Naive thymus-derived CD8-positive, alpha-beta T cell (primary cell): ENCODE measurements at regions not wholly inside any gene's neighbourhood (a gene's known extent, or its start where the extent isn't known, plus 50 kb on each side); places are given as distances from the start of the nearest gene placed in this dataset.
"Not testable (repeated sequence)": the region's sequence is repeated elsewhere in the genome, so short reads cannot be mapped to it uniquely, and the experiment has no call there.

Experiments used
- ATAC-seq, 2 donors: fragments of 150-1000 bp; cut with Tn5 transposase in 1 of 2; sonication (Bioruptor Pico), chemical (Tn5 transposase) in 1 of 2; 1 replicate in 1 of 2; 2 replicates in 1 of 2; pipeline ENCODE4 v1.10.0; 2021; ENCODE audit warnings: mild to moderate bottlenecking in 2 of 2, moderate library complexity in 2 of 2
- POLR2A ChIA-PET: fragments of 350-600 bp; sonication (Branson Sonifier 250); formaldehyde crosslinking; loops from one replicate; lab custom pipeline; 2021; ENCODE audit warnings: antibody characterized with exemption; lab: Charles Lee
- DNase-seq, 10 donors: peaks; one replicate each; pipeline versions ENCODE4 v3.0.0 to v3.0.0-alpha.2; 2020 to 2022
- H3K27ac Mint-ChIP-seq, 10 donors: one replicate each; pipeline ENCODE4 v1.8.0; 2020 to 2022; ENCODE audit warnings: mild to moderate bottlenecking in 10 of 10, mixed read lengths in 10 of 10, moderate library complexity in 4 of 10, inconsistent platforms in 1 of 10
- H3K27me3 Mint-ChIP-seq, 5 donors: one replicate each; pipeline ENCODE4 v1.8.0; 2021 to 2022; ENCODE audit warnings: mixed read lengths in 5 of 5
- H3K36me3 Mint-ChIP-seq, 3 donors: one replicate each; pipeline ENCODE4 v1.8.0; 2020 to 2022; ENCODE audit warnings: mixed read lengths in 3 of 3, mild to moderate bottlenecking in 2 of 3, inconsistent platforms in 1 of 3
- H3K4me1 Mint-ChIP-seq, 4 donors: one replicate each; pipeline ENCODE4 v1.8.0; 2021 to 2022; ENCODE audit warnings: mixed read lengths in 4 of 4
- H3K4me3 Mint-ChIP-seq, 10 donors: one replicate each; pipeline ENCODE4 v1.8.0; 2020 to 2022; ENCODE audit warnings: mild to moderate bottlenecking in 10 of 10, mixed read lengths in 10 of 10, moderate library complexity in 6 of 10, inconsistent platforms in 1 of 10
- H3K9me3 Mint-ChIP-seq, 9 donors: one replicate each; pipeline ENCODE4 v1.8.0; 2020 to 2022; ENCODE audit warnings: mixed read lengths in 9 of 9, mild to moderate bottlenecking in 3 of 9, inconsistent platforms in 1 of 9, moderate library complexity in 1 of 9

- ATAC-seq (no peak), DNase-seq (no peak)
- H3K27ac Mint-ChIP-seq, result no peak overlapping the region
- no peaks in the 10 kb centered on the region for H3K36me3 Mint-ChIP-seq
- no peaks in the 10 kb centered on the region for H3K27me3 Mint-ChIP-seq
- no peak overlapping the region for H3K4me3 Mint-ChIP-seq
- H3K9me3 Mint-ChIP-seq, result peaks cover 0 to 34% (median 11%) of the 10 kb centered on the region in 9 donors
- POLR2A ChIA-PET, result no interaction called here
- no peaks in the 10 kb centered on the region for H3K4me1 Mint-ChIP-seq
These were observed 798.9 kb downstream of the BRINP3 start for GRCh38 chr1:189678779-189679178.

GRCh38 chr1:189681252-189681919, 796.3 kb downstream of the BRINP3 start:
- POLR2A ChIA-PET, result no interaction called here
- no peak for DNase-seq
- Mint-ChIP-seq H3K4me3 (no peak overlapping the region), H3K9me3 (peaks cover 0 to 29% (median 12%) of the 10 kb centered on the region in 9 donors), H3K36me3 (no peaks in the 10 kb centered on the region), H3K27me3 (no peaks in the 10 kb centered on the region), H3K27ac (no peak overlapping the region), H3K4me1 (no peaks in the 10 kb centered on the region)
- no peak for ATAC-seq

- no peak for ATAC-seq
- POLR2A ChIA-PET, result no interaction called here
- no peak overlapping the region for H3K27ac Mint-ChIP-seq
- no peaks in the 10 kb centered on the region for H3K4me1 Mint-ChIP-seq
- H3K27me3 Mint-ChIP-seq, result no peaks in the 10 kb centered on the region
- H3K36me3 Mint-ChIP-seq, result no peaks in the 10 kb centered on the region
- H3K9me3 Mint-ChIP-seq, result peaks cover 0 to 25% (median 9%) of the 10 kb centered on the region in 9 donors
- no peak overlapping the region for H3K4me3 Mint-ChIP-seq
- no peak for DNase-seq
These were observed 795.1 kb downstream of the BRINP3 start for GRCh38 chr1:189682591-189682990.

DNA sequence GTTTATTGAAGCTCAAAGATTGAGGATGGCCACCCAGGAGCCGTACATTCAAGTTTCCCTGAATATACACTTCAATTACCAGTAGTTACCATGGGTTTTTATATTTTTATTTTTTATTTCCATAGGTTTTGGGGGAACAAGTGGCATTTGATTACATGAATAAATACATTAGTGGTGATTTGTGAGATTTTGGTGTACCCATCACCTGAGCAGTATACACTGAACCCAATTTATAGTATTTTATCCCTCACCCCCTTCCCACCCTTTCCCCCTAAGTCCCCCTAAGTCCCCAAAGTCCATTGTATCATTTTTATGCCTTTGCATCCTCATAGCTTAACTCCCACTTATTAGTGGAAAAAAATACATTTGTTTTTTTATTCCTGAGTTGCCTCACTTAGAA, 791.4 kb downstream of the BRINP3 start:
- Mint-ChIP-seq H3K27me3 (no peaks in the 10 kb centered on the region), H3K27ac (no peak overlapping the region), H3K4me1 (no peaks in the 10 kb centered on the region), H3K36me3 (no peaks in the 10 kb centered on the region), H3K4me3 (no peak overlapping the region), H3K9me3 (peaks cover 0 to 13% (median 8%) of the 10 kb centered on the region in 9 donors)
- POLR2A ChIA-PET, result no interaction called here
- DNase-seq, result no peak
- no peak for ATAC-seq

- H3K4me1 Mint-ChIP-seq, result no peaks in the 10 kb centered on the region
- POLR2A ChIA-PET, result no interaction called here
- H3K27me3 Mint-ChIP-seq, result no peaks in the 10 kb centered on the region
- H3K36me3 Mint-ChIP-seq, result peaks cover 0 to 5% (median 0%) of the 10 kb centered on the region in 3 donors
- no peak for ATAC-seq
- H3K27ac Mint-ChIP-seq, result no peak overlapping the region
- peaks cover 0 to 30% (median 10%) of the 10 kb centered on the region in 9 donors for H3K9me3 Mint-ChIP-seq
- H3K4me3 Mint-ChIP-seq, result no peak overlapping the region
- DNase-seq, result no peak
These were observed 784.5 kb downstream of the BRINP3 start for GRCh38 chr1:189693140-189693539.

DNA sequence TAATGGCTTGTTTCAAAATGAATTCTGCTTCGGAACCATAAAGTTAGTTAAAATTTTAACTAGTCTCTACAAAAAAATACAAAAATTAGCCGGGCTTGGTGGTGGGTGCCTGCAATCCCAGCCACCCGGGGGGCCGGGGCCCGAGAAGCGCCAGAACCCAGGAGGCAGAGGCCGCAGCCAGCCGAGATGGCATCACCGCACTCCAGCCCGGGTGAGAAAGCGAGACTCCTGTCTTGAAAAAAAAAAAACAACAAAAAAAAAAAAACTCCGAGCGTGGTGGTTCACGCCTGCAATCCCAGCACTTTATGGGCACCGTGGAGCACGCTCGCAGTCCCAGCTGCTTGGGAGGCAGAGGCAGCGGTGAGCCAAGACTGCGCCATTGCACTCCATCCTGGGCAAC, 781.4 kb downstream of the BRINP3 start:
- Mint-ChIP-seq H3K27ac (no peak overlapping the region), H3K4me3 (no peak overlapping the region), H3K4me1 (no peaks in the 10 kb centered on the region), H3K9me3 (peaks cover 4 to 38% (median 10%) of the 10 kb centered on the region in 9 donors), H3K27me3 (no peaks in the 10 kb centered on the region), H3K36me3 (peaks cover 0 to 5% (median 0%) of the 10 kb centered on the region in 3 donors)
- ATAC-seq (no peak), DNase-seq (no peak)
- POLR2A ChIA-PET, result no interaction called here

DNA sequence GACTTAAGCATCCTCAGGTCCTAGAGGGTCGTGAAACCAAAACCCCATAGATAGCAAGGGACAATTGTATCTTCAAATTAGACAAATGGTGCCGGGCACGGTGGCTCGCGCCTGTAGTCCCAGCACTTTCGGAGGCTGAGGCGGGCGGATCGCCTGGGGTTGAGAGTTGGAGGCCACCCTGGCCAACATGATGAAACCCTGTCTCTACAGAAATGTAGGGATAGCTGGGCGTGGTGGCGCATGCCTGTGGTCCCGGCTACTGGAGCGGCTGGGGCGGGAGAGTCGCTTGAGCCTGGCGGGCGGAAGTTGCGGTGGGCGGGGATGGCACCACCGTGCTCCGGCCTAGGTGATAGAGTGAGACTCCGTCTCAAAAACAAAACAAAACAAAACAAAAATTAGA, 780.6 kb downstream of the BRINP3 start:
- H3K9me3 Mint-ChIP-seq, result peaks cover 4 to 41% (median 12%) of the 10 kb centered on the region in 9 donors
- no peaks in the 10 kb centered on the region for H3K27me3 Mint-ChIP-seq
- DNase-seq (no peak), ATAC-seq (no peak)
- peaks cover 0 to 5% (median 0%) of the 10 kb centered on the region in 3 donors for H3K36me3 Mint-ChIP-seq
- H3K4me1 Mint-ChIP-seq, result no peaks in the 10 kb centered on the region
- POLR2A ChIA-PET, result no interaction called here
- no peak overlapping the region for H3K27ac Mint-ChIP-seq
- no peak overlapping the region for H3K4me3 Mint-ChIP-seq

DNA sequence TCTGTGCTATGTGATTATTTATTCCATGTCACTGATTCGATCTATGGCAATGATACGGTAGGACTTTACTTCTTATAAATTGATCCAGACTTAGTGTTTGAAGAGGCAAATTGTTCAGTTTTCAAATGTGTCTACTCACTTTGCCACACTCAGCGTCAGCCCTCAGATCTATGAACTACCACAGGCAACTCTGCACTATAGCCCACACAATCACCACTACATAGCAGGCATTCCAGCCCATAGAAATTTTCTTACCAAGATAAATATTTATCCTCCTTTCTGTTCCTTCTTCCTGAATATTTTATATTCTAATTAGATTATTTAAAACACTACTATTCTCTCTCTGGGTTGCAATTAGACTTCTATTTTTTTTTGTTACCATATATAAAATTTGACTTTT, 776.1 kb downstream of the BRINP3 start:
- H3K9me3 Mint-ChIP-seq, result peaks cover 5 to 18% (median 10%) of the 10 kb centered on the region in 9 donors
- H3K27ac Mint-ChIP-seq, result no peak overlapping the region
- POLR2A ChIA-PET, result no interaction called here
- no peaks in the 10 kb centered on the region for H3K27me3 Mint-ChIP-seq
- no peak for DNase-seq
- ATAC-seq, result no peak
- no peak overlapping the region for H3K4me3 Mint-ChIP-seq
- H3K4me1 Mint-ChIP-seq, result no peaks in the 10 kb centered on the region
- H3K36me3 Mint-ChIP-seq, result no peaks in the 10 kb centered on the region

DNA sequence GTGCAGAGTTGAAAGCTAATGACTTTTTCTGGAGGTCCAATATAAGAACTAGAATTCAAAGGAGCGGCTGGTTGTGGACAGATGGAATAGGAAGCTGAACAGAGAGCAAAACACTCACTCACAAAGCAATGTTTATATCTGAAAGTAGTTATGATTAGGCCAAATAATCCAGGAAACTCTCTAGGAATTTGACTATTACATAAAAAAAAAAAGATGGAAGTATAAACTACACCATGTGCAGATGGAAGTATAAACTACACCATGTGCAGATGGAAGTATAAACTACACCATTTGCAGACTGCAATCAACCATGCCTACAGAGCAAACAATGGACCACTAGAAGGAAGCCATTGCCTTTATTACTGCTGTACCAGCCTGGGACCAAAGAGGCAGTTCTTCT, 771.1 kb downstream of the BRINP3 start:
- ATAC-seq, result no peak
- no peak overlapping the region for H3K4me3 Mint-ChIP-seq
- no peak for DNase-seq
- POLR2A ChIA-PET, result no interaction called here
- no peaks in the 10 kb centered on the region for H3K36me3 Mint-ChIP-seq
- no peaks in the 10 kb centered on the region for H3K27me3 Mint-ChIP-seq
- H3K27ac Mint-ChIP-seq, result no peak overlapping the region
- H3K9me3 Mint-ChIP-seq, result peaks cover 6 to 40% (median 12%) of the 10 kb centered on the region in 9 donors
- no peaks in the 10 kb centered on the region for H3K4me1 Mint-ChIP-seq

- POLR2A ChIA-PET, result no interaction called here
- peaks cover 5 to 45% (median 16%) of the 10 kb centered on the region in 9 donors for H3K9me3 Mint-ChIP-seq
- ATAC-seq (no peak), DNase-seq (no peak)
- H3K36me3 Mint-ChIP-seq, result no peaks in the 10 kb centered on the region
- H3K4me3 Mint-ChIP-seq, result no peak overlapping the region
- H3K27ac Mint-ChIP-seq, result no peak overlapping the region
- H3K4me1 Mint-ChIP-seq, result no peaks in the 10 kb centered on the region
- H3K27me3 Mint-ChIP-seq, result no peaks in the 10 kb centered on the region
These were observed 769.0 kb downstream of the BRINP3 start for GRCh38 chr1:189708674-189709073.

DNA sequence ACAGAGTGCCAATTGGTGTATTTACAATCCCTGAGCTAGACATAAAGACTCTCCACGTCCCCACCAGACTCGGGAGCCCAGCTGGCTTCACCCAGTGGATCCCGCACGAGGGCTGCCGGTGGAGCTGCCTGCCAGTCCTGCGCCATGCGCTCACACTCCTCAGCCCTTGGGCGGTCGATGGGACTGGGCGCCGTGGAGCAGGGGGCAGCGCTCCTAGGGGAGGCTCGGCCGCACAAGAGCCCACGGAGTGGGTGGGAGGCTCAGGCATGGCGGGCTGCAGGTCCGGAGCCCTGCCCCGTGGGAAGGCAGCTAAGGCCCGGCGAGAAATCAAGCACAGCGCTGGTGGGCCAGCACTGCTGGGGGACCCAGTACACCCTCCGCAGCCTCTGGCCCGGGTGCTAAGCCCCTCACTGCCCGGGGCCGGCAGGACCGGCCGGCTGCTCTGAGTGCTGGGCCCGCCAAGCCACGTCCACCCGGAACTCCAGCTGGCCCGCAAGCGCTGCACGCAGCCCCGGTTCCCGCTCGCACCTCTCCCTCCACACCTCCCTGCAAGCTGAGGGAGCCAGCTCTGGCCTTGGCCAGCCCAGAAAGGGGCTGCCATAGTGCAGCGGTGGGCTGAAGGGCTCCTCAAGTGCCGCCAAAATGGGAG, 759.4 kb downstream of the BRINP3 start:
- H3K27ac Mint-ChIP-seq, POLR2A ChIA-PET, H3K36me3 Mint-ChIP-seq: not testable (repeated sequence)

DNA sequence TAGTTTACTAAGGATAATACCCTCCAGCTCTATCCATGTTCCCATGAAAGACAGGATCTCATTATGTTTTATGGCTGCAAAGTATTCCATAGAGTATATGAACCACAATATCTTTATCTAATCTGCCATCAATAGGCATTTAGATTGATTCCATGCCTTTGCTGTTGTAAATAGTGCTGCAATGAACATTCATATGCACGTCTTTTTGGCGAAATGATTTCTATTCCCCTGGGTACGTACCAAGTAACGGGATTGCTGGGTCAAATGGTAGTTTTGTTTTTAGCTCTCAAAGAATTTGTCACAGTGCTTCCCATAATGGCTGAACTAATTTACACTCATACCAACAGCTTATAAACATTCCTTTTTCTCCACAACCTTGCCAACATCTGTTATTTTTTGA, 750.9 kb downstream of the BRINP3 start:
- no peak for ATAC-seq
- no peaks in the 10 kb centered on the region for H3K4me1 Mint-ChIP-seq
- H3K27ac Mint-ChIP-seq, result no peak overlapping the region
- no peak for DNase-seq
- POLR2A ChIA-PET, result no interaction called here
- no peaks in the 10 kb centered on the region for H3K36me3 Mint-ChIP-seq
- peaks cover 10 to 41% (median 14%) of the 10 kb centered on the region in 9 donors for H3K9me3 Mint-ChIP-seq
- no peak overlapping the region for H3K4me3 Mint-ChIP-seq
- H3K27me3 Mint-ChIP-seq, result no peaks in the 10 kb centered on the region

More for the DNA sequence above, 759.4 kb downstream of the BRINP3 start:
- not testable (repeated sequence) for H3K4me1 Mint-ChIP-seq, ATAC-seq, DNase-seq, H3K27me3 Mint-ChIP-seq, H3K4me3 Mint-ChIP-seq
- peaks cover 0 to 22% (median 7%) of the 10 kb centered on the region in 9 donors for H3K9me3 Mint-ChIP-seq

GRCh38 chr1:189751311-189751710, 726.4 kb downstream of the BRINP3 start:
- POLR2A ChIA-PET, result no interaction called here
- ATAC-seq (no peak), DNase-seq (no peak)
- Mint-ChIP-seq H3K9me3 (peaks cover 5 to 31% (median 10%) of the 10 kb centered on the region in 9 donors), H3K27ac (no peak overlapping the region), H3K4me1 (no peaks in the 10 kb centered on the region), H3K36me3 (peaks cover 0 to 5% (median 0%) of the 10 kb centered on the region in 3 donors), H3K4me3 (no peak overlapping the region), H3K27me3 (no peaks in the 10 kb centered on the region)
